ENCODE measurements at regions not wholly inside any gene's neighbourhood (a gene's known extent, or its start where the extent isn't known, plus 50 kb on each side); places are given as distances from the start of the nearest gene placed in this dataset.

DNA sequence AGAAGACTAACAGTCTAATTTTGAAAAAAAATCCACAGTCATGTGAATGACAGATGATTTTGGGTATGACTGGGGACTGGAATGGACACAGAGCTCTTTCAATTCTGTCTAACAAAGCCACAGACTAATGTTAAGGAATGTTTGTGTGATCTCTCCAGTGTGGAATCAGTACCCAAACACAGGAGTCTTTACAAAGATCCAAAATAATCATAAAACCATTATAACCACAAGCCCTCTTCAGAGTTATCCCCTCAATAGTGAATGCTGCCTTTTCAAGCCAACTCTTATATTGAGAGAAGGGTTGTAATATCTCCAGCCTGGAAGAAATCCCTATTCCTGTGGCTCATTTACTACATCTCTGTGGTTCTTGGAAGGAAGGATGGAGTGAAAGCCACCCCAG lies 552.0 kb upstream of the CLINT1 start:
- TF ChIP-seq, protein P1, sequence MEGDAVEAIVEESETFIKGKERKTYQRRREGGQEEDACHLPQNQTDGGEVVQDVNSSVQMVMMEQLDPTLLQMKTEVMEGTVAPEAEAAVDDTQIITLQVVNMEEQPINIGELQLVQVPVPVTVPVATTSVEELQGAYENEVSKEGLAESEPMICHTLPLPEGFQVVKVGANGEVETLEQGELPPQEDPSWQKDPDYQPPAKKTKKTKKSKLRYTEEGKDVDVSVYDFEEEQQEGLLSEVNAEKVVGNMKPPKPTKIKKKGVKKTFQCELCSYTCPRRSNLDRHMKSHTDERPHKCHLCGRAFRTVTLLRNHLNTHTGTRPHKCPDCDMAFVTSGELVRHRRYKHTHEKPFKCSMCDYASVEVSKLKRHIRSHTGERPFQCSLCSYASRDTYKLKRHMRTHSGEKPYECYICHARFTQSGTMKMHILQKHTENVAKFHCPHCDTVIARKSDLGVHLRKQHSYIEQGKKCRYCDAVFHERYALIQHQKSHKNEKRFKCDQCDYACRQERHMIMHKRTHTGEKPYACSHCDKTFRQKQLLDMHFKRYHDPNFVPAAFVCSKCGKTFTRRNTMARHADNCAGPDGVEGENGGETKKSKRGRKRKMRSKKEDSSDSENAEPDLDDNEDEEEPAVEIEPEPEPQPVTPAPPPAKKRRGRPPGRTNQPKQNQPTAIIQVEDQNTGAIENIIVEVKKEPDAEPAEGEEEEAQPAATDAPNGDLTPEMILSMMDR (optimal IDR thresholded peaks at IDR 0.05 in 1 of 3, IDR thresholded peaks at IDR 0.05 in 1 of 3, conservative IDR thresholded peaks at IDR 0.05 in 1 of 3; ENCODE audit: extremely low read depth in 1 of 3, insufficient read depth in 2 of 3, low read length in 3 of 3) = no peak
- no peak for TF ChIP-seq EZH2 (IDR thresholded peaks at IDR 0.05; ENCODE audit: low read length)

Measured in keratinocyte (primary cell).